ENCODE measurements at regions not wholly inside any gene's neighbourhood (a gene's known extent, or its start where the extent isn't known, plus 50 kb on each side); places are given as distances from the start of the nearest gene placed in this dataset.

- no peak for TF ChIP-seq RAD21 (IDR thresholded peaks at IDR 0.05; ENCODE audit: low read depth)
- no peak for TF ChIP-seq CTCF (IDR thresholded peaks at IDR 0.05 in 2 of 3, conservative IDR thresholded peaks at IDR 0.05 in 1 of 3; ENCODE audit: borderline replicate concordance in 1 of 3, insufficient read depth in 1 of 3, low read depth in 2 of 3, low read length in 2 of 3)
Observed at GRCh38 chr14:104510794-104511611, 68.6 kb upstream of the C14orf180 start (continued).

GRCh38 chr14:104512061-104512460 lies 67.5 kb upstream of the C14orf180 start:
- BruUV-seq (replicated peaks), result no TSS peak
- POLR2A ChIA-PET, result no interaction called here

More at GRCh38 chr14:104512061-104512460, 67.5 kb upstream of the C14orf180 start:
- no peak overlapping the region for H3K4me2 ChIP-seq (ENCODE audit: low read length)
- intact Hi-C loops (cut with micrococcal nuclease), result no loop called here
- H3K79me2 ChIP-seq (ENCODE audit: insufficient read depth, low read length), result no peaks in the 10 kb centered on the region
- no peak overlapping the region for H2AFZ ChIP-seq (ENCODE audit: low read depth, low read length, poor library complexity, severe bottlenecking)
- no peak overlapping the region for H3K9ac ChIP-seq (ENCODE audit: low read length)
- ChIA-PET CTCF (no interaction called here), RAD21 (ENCODE audit: low non-redundant PET in 1 of 2, low total read pairs in 2 of 2, uncharacterized antibody in 2 of 2, unreplicated experiment in 2 of 2) (no interaction called here)
- no peaks in the 10 kb centered on the region for H3K9me3 ChIP-seq (ENCODE audit: control insufficient read depth in 1 of 2, insufficient read depth in 1 of 2, low read depth in 1 of 2, low read length in 2 of 2)
- peaks cover 14% of the 10 kb centered on the region; the same call in 1 of the 2 replicates for H3K27me3 ChIP-seq (ENCODE audit: insufficient read depth, low read length)
- DNase-seq (ENCODE audit: low read depth, low spot score) (no peak), ATAC-seq (no peak)
- no peaks in the 10 kb centered on the region for H3K36me3 ChIP-seq (ENCODE audit: control insufficient read depth in 1 of 2, insufficient read depth in 2 of 2, low read length in 2 of 2)
- H3K27ac ChIP-seq (ENCODE audit: low read depth, low read length), result no peak overlapping the region
- H4K20me1 ChIP-seq (ENCODE audit: insufficient read depth), result no peaks in the 10 kb centered on the region
- H3K4me1 ChIP-seq (ENCODE audit: control insufficient read depth in 1 of 2, insufficient read depth in 2 of 2, low read length in 2 of 2), result no peaks in the 10 kb centered on the region
- no peak overlapping the region for H3K4me3 ChIP-seq (replicated peaks in 1 of 2; ENCODE audit: low read depth in 1 of 2, low read length in 2 of 2)
- TF ChIP-seq EZH2phosphoT487 (IDR thresholded peaks at IDR 0.05; ENCODE audit: borderline replicate concordance), result no peak
- TF ChIP-seq SRF (IDR thresholded peaks at IDR 0.05; ENCODE audit: low read depth), result no peak
- no peak for TF ChIP-seq POLR2AphosphoS5 (IDR thresholded peaks at IDR 0.05; ENCODE audit: low read depth, low read length)
- no peaks in the 10 kb centered on the region for H3K9me2 ChIP-seq (ENCODE audit: insufficient read depth)
